HepG2 (cell line): ENCODE measurements at regions not wholly inside any gene's neighbourhood (a gene's known extent, or its start where the extent isn't known, plus 50 kb on each side); places are given as distances from the start of the nearest gene placed in this dataset.

ENCODE experiments used
- ATAC-seq: fragments of 200-7000 bp; cut with Tn5 transposase; 3 replicates; pipeline ENCODE4 v1.9.1; 2020; ENCODE audit warnings: mild to moderate bottlenecking, moderate library complexity
- BruUV-seq: library from RNA; stranded (reverse); fragments of 400-500 nt; replicated peaks from 2 replicates; lab custom pipeline; 2021; lab: Mats Ljungman, UMichigan
- CTCF ChIA-PET: fragments of 300-600 bp; formaldehyde crosslinking; extraction: SDS; loops from one replicate; lab custom pipeline; 2021; ENCODE audit warnings: low total read pairs, inconsistent platforms, low intra/inter-chr PET ratio; lab: Yijun Ruan, JAX
- POLR2A ChIA-PET: fragments of 350-600 bp; sonication (Branson Sonifier 250); formaldehyde crosslinking; loops from one replicate; lab custom pipeline; 2020; ENCODE audit warnings: antibody characterized with exemption, inconsistent platforms; lab: Yijun Ruan, JAX
- DNase-seq: peaks from one replicate; pipeline ENCODE4 v3.0.0-alpha.2; 2015; ENCODE audit warnings: low spot score
- FAIRE-seq: peaks from 3 replicates; lab custom pipeline; 2011; peaks lifted over from hg19 to GRCh38; lab: Jason Lieb, UNC
- H2AFZ ChIP-seq: one replicate; pipeline ENCODE4 v1.6.1; 2011; ENCODE audit warnings: low read length, inconsistent platforms
- H3K27ac ChIP-seq: fragments of 300-600 bp; 3 replicates; pipeline ENCODE4 v1.8.0; 2011; ENCODE audit warnings: mixed run types, mild to moderate bottlenecking, mixed read lengths, low read length, inconsistent platforms; ENCODE audit not compliant: insufficient read depth; ENCODE audit errors: extremely low read length
- H3K27me3 ChIP-seq, 2 experiments: fragments of 200-600 bp in 1 of 2; 2 replicates in 1 of 2; 3 replicates in 1 of 2; pipeline versions ENCODE4 v1.6.0 to v1.8.0; 2011; ENCODE audit warnings: low read length in 2 of 2, mild to moderate bottlenecking in 2 of 2, moderate library complexity in 2 of 2, inconsistent platforms in 1 of 2; ENCODE audit not compliant: insufficient read depth in 2 of 2, control insufficient read depth in 1 of 2
- H3K36me3 ChIP-seq, 2 experiments: fragments of 200-600 bp in 1 of 2; replicated peaks in 1 of 2; 2 replicates in 1 of 2; 3 replicates in 1 of 2; pipeline versions ENCODE4 v1.5.1 to v1.8.0; 2011; ENCODE audit warnings: low read length in 2 of 2, inconsistent platforms in 1 of 2; ENCODE audit not compliant: insufficient read depth in 2 of 2, control insufficient read depth in 1 of 2
- H3K4me1 ChIP-seq: 2 replicates; pipeline ENCODE4 v1.5.1; 2012; ENCODE audit warnings: low read length, inconsistent platforms; ENCODE audit not compliant: insufficient read depth
- H3K4me2 ChIP-seq: 2 replicates; pipeline ENCODE4 v1.6.0; 2011; ENCODE audit warnings: low read depth, low read length, inconsistent platforms
- H3K4me3 ChIP-seq, 3 experiments: fragments of 200-600 bp in 1 of 3; sonication (generic), shearing (Covaris generic) in 1 of 3; replicated peaks in 1 of 3; 2 replicates each; pipeline ENCODE4 v1.5.1; 2011 to 2016; ENCODE audit warnings: low read length in 3 of 3, inconsistent platforms in 2 of 3, low read depth in 2 of 3, mild to moderate bottlenecking in 2 of 3, control low read depth in 1 of 3, mixed read lengths in 1 of 3; ENCODE audit not compliant: insufficient read depth in 1 of 3
- H3K79me2 ChIP-seq: one replicate; pipeline ENCODE4 v1.6.1; 2011; ENCODE audit warnings: low read length, inconsistent platforms; ENCODE audit not compliant: insufficient read depth
- H3K9ac ChIP-seq: 2 replicates; pipeline ENCODE4 v1.6.0; 2011; ENCODE audit warnings: mild to moderate bottlenecking, low read depth, low read length, inconsistent platforms; ENCODE audit not compliant: insufficient read depth
- H3K9me3 ChIP-seq: 2 replicates; pipeline ENCODE4 v1.5.1; 2012; ENCODE audit warnings: mild to moderate bottlenecking, low read length
- H4K20me1 ChIP-seq: 2 replicates; pipeline ENCODE4 v1.6.0; 2011; ENCODE audit warnings: inconsistent platforms, mild to moderate bottlenecking, low read length, moderate library complexity; ENCODE audit not compliant: insufficient read depth
- FOSL2 ChIP-seq: sonication (generic); formaldehyde crosslinking; IDR thresholded peaks from 2 replicates; pipeline ENCODE4 v1.4.0; 2020; ENCODE audit warnings: missing genetic modification reagents
- HNRNPK ChIP-seq: fragments of 200-400 bp; formaldehyde crosslinking; IDR thresholded peaks from 2 replicates; pipeline ENCODE4 v1.6.1; 2018; ENCODE audit warnings: low read length, low read depth, moderate library complexity, mild to moderate bottlenecking; ENCODE audit not compliant: poor library complexity, severe bottlenecking
- TCF7 ChIP-seq: sonication (generic); IDR thresholded peaks from 2 replicates; pipeline ENCODE4 v1.6.1; 2016; ENCODE audit warnings: antibody characterized with exemption, low read depth
- ZBTB26 ChIP-seq: IDR thresholded peaks from 2 replicates; pipeline ENCODE4 v1.6.1; 2016; ENCODE audit warnings: missing compliant biosample characterization, missing genetic modification reagents, borderline replicate concordance
- ZBTB42 ChIP-seq: sonication (generic); formaldehyde crosslinking; IDR thresholded peaks from 2 replicates; pipeline ENCODE4 v1.5.0; 2020; ENCODE audit warnings: mild to moderate bottlenecking, missing genetic modification reagents
- ZNF687 ChIP-seq: sonication (generic); formaldehyde crosslinking; IDR thresholded peaks from 2 replicates; pipeline ENCODE4 v1.5.1; 2020; ENCODE audit warnings: mild to moderate bottlenecking, missing genetic modification reagents, moderate library complexity
- WGBS: methylation state at CpG from one replicate; pipeline ENCODE4 v1.1.6; 2017; ENCODE audit warnings: low lambda C conversion rate; 5-methylcytosine and 5-hydroxymethylcytosine counted together
- in situ Hi-C: cut with HindIII; loops from 2 replicates; pipeline ENCODE4 v1.10.0; 2017; ENCODE audit warnings: low pct_unique_long_range_greater_than_20kb; ENCODE audit not compliant: extremely low pct_ligation_motif_present
- intact Hi-C: fragments of 100-400 bp; cut with micrococcal nuclease; formaldehyde crosslinking; loops from one replicate; pipeline ENCODE4 v1.10.0; 2022; ENCODE audit not compliant: unreplicated experiment

GRCh38 chr7:3168869-3169268 is 125.2 kb upstream of the CARD11 start:
- H3K4me1 ChIP-seq: peaks cover 73% of the 10 kb centered on the region
- 24% methylated on average over 10 of the region's 10 CpGs for WGBS
- H3K79me2 ChIP-seq: no peaks in the 10 kb centered on the region
- peak overlapping the region; percentile 9 for H2AFZ ChIP-seq
- CTCF ChIA-PET: no interaction called here
- FAIRE-seq (no peak), ATAC-seq (peak; percentile 38; the same call in 1 of the 3 replicates), DNase-seq (peak; percentile 71)
- no peaks in the 10 kb centered on the region for H3K27me3 ChIP-seq
- in situ Hi-C loops: no loop called here
- no TSS peak for BruUV-seq
- H3K4me3 ChIP-seq: peak overlapping the region in 2 of 3 experiments; percentile 26 to 50; a peak in 3 of 6 replicates
- no peak overlapping the region for H3K27ac ChIP-seq
- no peaks in the 10 kb centered on the region for H3K9me3 ChIP-seq
- peak overlapping the region; percentile 37 for H3K9ac ChIP-seq
- intact Hi-C loops: no loop called here
- no peaks in the 10 kb centered on the region for H3K36me3 ChIP-seq
- TF ChIP-seq ZBTB26 (CRISPR knock-in tag) (no peak), ZNF687 (0 out of 2 replicates have a peak, but pooled peaks have one; percentile 8), TCF7 (0 out of 2 replicates have a peak, but pooled peaks have one; percentile 37), ZBTB42 (CRISPR knock-in tag) (no peak), HNRNPK (no peak), FOSL2 (CRISPR knock-in tag) (peak; percentile 63)
- TF ChIP-seq, all 625 proteins: peak for 3
- POLR2A ChIA-PET: no interaction called here
- Histone ChIP-seq H4K20me1 (no peaks in the 10 kb centered on the region), H3K4me2 (peak overlapping the region; percentile 59)
